T-helper 1 cell treated with Interleukin-12 subunit alpha and Interleukin-12 subunit beta and Interleukin-4 antibody, amounts not matched to agents 30 μg/mL and 1 μg/mL, for 36 hours (primary cell): ENCODE measurements at regions not wholly inside any gene's neighbourhood (a gene's known extent, or its start where the extent isn't known, plus 50 kb on each side); places are given as distances from the start of the nearest gene placed in this dataset.

Experiments used
- H3K27ac Mint-ChIP-seq: one replicate; pipeline ENCODE4 v1.8.0; 2021; ENCODE audit warnings: mild to moderate bottlenecking, mixed read lengths
- H3K27me3 Mint-ChIP-seq: one replicate; pipeline ENCODE4 v1.8.0; 2021; ENCODE audit warnings: low read depth, mixed read lengths
- H3K36me3 Mint-ChIP-seq: one replicate; pipeline ENCODE4 v1.8.0; 2021; ENCODE audit warnings: low read depth, mixed read lengths
- H3K4me1 Mint-ChIP-seq: one replicate; pipeline ENCODE4 v1.8.0; 2021; ENCODE audit warnings: low read depth, mixed read lengths
- H3K4me3 Mint-ChIP-seq: one replicate; pipeline ENCODE4 v1.8.0; 2021; ENCODE audit warnings: mild to moderate bottlenecking, moderate library complexity, mixed read lengths
- H3K9me3 Mint-ChIP-seq: one replicate; pipeline ENCODE4 v1.8.0; 2021; ENCODE audit warnings: mixed read lengths

DNA sequence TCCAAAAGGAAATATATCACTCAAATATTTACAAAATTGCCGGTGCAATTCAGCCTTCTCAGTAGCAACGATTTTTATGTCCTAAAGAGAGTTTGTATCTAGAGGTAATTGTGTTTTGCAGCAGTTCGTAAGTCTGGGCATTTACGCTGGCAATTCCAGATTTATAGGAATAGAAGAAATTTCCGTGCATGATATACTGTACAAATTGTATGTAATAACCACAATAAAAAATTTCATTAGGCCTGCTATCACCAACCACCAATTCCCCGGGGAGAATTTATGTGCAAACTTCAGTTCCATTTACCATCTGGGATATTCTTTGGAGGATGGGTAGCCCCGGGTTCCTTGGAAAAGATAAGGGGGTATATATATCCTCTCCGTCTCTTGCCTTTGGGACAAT is 401.5 kb downstream of the TMEM114 start:
- H3K4me1 Mint-ChIP-seq = no peaks in the 10 kb centered on the region
- H3K27me3 Mint-ChIP-seq = no peaks in the 10 kb centered on the region
- no peak overlapping the region for H3K4me3 Mint-ChIP-seq
- no peaks in the 10 kb centered on the region for H3K36me3 Mint-ChIP-seq
- H3K27ac Mint-ChIP-seq = no peak overlapping the region
- H3K9me3 Mint-ChIP-seq = peaks cover 25% of the 10 kb centered on the region

DNA sequence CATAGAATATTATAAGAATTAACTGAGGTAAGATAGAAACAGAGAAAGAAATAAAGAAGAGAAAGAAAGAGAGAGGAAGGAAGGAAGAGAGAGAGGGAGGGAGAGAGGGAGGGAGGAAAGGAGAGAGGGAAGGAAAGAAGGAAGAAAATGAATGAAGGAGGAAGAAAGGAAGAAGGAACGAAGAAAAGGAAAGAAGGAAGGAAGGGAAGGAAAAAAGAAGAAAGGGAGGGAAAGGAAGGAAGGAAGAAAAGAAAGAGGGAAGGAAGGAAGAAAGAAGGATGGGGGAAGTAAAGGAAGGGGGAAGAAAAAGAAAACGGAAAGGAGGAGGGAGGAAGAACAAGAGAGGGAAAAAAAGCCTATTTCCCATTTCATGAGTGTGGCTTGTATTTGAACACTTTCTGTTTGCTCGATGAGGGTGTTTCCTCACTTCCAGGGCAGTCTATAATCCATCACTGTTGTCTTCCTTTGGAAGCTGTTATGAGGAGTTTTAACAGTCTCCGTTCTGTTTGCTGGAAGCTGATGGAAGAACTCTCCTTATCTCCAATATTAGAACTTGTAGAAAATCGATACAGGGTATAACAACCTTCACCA is 402.4 kb downstream of the TMEM114 start:
- Mint-ChIP-seq H3K36me3 (no peaks in the 10 kb centered on the region), H3K4me3 (no peak overlapping the region), H3K4me1 (no peaks in the 10 kb centered on the region), H3K9me3 (peaks cover 25% of the 10 kb centered on the region), H3K27me3 (no peaks in the 10 kb centered on the region), H3K27ac (no peak overlapping the region)

DNA sequence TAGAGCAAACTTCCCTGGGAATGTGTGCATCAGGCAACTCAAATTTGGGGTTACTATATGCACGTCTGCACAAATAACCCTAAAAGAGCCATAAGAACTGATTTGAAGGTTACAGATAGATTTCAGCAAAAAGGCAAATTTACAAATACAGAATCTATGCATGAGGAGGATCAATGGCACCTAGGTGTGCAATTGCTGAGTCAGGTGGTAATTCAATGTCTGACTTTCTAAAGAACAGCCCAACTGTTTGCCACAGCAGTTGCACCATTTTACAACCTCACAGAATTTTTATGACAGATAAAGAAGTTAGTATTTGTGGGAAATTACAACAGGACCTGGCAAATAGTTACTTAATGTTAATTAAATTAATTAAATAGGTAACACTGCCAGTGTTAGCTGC is 405.5 kb downstream of the TMEM114 start:
- H3K27me3 Mint-ChIP-seq = no peaks in the 10 kb centered on the region
- peaks cover 10% of the 10 kb centered on the region for H3K9me3 Mint-ChIP-seq
- no peak overlapping the region for H3K27ac Mint-ChIP-seq
- no peaks in the 10 kb centered on the region for H3K36me3 Mint-ChIP-seq
- H3K4me1 Mint-ChIP-seq = no peaks in the 10 kb centered on the region
- no peak overlapping the region for H3K4me3 Mint-ChIP-seq

DNA sequence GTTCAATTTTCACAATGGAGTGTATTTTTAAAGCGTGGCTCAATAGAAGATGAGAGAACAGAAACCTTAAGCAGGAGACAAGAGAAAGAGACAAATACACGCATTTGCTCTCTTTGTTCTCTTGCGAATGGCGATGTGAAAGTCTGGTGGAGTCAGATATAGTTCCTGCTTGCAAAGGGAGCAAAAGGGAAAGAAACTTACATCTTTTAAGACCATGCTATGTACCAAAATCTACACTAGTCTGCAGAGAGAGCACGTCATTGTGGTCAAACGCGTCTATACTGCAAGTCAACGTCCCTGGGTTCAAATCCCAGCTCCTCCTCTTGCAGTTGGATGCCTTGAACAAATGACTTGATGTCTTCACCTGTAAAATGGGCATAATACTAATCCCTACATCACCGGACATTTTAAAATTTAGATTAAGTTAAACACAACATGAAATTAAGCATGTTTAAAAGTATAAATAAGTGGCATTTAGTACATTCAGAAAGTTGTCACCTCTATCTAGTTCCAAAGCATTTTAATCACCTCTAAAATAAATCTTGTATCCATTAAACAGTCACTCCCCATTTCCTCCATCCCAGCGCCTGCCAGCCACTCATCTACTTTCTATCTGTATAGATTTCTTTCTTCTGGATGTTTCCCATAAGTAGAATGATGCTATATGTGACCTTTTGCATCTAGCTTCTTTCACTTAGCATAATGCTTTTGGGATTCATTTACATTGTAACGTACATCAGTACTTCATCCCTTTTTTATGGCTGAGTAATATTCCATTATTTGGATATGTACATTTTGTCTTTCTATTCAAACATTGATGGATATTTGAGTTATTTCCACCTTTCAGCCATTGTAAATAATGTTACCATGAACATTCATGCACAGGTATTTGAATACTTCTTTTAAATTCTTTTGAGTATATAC is 406.9 kb downstream of the TMEM114 start:
- Mint-ChIP-seq H3K9me3 (peaks cover 7% of the 10 kb centered on the region), H3K27me3 (no peaks in the 10 kb centered on the region), H3K27ac (no peak overlapping the region), H3K36me3 (no peaks in the 10 kb centered on the region), H3K4me1 (no peaks in the 10 kb centered on the region), H3K4me3 (no peak overlapping the region)

DNA sequence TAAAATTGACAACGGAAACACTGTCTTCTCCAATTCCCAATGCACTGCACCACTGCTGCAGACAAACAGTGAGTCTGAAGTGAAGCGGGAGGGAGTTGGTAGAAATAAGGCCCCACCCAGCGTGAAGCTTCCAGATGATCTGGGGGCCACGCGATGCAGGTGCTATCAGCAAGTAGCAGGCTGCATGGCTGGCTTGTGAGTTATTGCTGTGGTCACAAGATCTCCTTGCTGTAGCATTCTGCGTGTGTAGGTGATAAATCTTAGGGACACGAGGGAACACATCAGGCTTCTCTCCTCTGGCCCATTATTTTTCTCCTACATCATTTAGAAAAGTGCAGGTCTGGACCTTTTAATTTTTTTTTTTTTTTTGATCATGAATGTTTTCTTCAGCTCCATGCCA is 407.6 kb downstream of the TMEM114 start:
- no peaks in the 10 kb centered on the region for H3K36me3 Mint-ChIP-seq
- no peaks in the 10 kb centered on the region for H3K27me3 Mint-ChIP-seq
- H3K9me3 Mint-ChIP-seq = peaks cover 7% of the 10 kb centered on the region
- H3K4me3 Mint-ChIP-seq = no peak overlapping the region
- H3K27ac Mint-ChIP-seq = no peak overlapping the region
- H3K4me1 Mint-ChIP-seq = no peaks in the 10 kb centered on the region

DNA sequence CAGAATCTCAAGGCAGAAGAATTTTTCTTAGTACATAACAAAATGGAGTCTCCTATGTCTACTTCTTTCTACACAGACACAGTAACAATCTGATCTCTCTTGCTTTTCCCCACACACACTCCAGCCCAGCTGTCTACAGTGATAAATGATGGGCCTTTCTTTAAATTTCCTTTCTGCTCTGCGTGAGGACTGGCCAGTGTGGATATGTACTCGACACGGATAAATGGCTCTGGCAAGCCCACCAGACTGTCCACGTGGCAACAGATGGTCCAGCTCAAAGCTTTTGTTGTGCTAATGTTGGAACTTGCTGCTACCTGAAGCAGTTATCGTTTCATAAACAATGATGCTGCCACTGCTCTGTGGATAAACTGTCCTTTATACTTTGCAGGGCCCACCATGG is 410.7 kb downstream of the TMEM114 start:
- Mint-ChIP-seq H3K27ac (no peak overlapping the region), H3K27me3 (no peaks in the 10 kb centered on the region), H3K4me3 (no peak overlapping the region), H3K9me3 (no peaks in the 10 kb centered on the region), H3K36me3 (no peaks in the 10 kb centered on the region), H3K4me1 (no peaks in the 10 kb centered on the region)

DNA sequence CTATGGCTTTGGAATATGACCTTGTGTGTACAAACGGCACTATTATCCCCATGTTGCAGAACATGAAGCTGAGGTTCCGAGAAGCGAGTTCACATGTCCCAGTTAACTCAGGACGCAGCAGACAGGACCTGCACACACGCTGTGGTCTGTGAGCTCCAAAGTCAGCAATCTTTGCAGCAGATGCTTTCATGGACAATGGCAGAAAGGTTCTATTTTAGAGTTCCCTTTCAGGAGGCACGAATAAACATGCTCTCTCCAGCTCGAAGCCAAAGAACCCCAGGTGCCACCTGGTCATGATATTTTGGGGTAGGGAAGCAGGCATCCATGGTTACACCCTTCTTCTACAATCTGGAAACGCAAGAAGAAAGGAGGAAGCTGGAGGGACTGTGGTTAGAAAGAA is 412.0 kb downstream of the TMEM114 start:
- no peaks in the 10 kb centered on the region for H3K36me3 Mint-ChIP-seq
- no peaks in the 10 kb centered on the region for H3K9me3 Mint-ChIP-seq
- H3K27ac Mint-ChIP-seq = no peak overlapping the region
- H3K4me1 Mint-ChIP-seq = no peaks in the 10 kb centered on the region
- H3K27me3 Mint-ChIP-seq = no peaks in the 10 kb centered on the region
- no peak overlapping the region for H3K4me3 Mint-ChIP-seq

DNA sequence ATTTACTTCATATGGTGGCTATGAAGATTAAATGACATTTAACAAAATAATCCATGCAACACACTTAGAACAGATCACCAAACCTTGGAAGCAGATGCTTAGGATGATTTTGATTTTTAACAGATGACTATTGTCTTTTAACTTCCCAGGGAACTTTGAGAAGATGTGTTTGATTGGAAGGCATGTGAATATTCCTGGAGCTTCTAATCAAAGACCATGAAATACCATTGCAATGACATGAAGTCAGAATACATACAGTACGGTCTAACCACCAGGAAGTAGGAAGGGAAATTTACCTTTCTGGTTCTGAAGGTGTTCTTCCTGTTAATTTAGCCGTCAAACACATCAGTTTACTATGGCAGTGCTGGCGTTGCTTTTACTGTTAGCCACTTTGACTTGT is 414.9 kb downstream of the TMEM114 start:
- H3K9me3 Mint-ChIP-seq = no peaks in the 10 kb centered on the region
- H3K27ac Mint-ChIP-seq = no peak overlapping the region
- no peak overlapping the region for H3K4me3 Mint-ChIP-seq

DNA sequence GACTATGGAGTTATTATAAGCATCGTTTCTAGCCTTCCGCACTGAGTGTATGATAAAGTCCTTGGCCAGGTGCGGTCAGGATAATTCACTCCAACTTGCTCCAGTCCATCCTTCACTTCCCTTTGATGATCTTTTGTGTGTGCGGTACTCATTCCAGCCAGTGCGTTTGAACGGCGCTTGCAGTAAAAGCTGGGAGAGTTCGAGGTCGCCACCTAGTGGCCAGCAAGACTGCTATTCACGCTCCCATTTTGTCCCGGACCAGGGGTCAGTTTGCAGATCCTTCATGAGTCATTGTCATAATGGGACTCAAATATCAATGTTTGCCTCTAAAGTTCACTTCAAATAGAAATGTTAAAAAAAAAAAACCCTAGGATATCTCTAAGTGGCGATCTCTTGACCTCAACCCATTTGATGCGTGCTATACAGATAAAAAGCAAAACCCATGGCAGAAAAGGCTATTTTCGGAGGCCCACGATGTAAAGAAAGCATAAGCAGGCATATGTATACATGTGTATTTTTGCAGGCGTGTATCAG is 417.1 kb downstream of the TMEM114 start:
- no peak overlapping the region for H3K4me3 Mint-ChIP-seq
- H3K36me3 Mint-ChIP-seq = no peaks in the 10 kb centered on the region
- H3K27me3 Mint-ChIP-seq = no peaks in the 10 kb centered on the region
- H3K27ac Mint-ChIP-seq = no peak overlapping the region
- peaks cover 8% of the 10 kb centered on the region for H3K9me3 Mint-ChIP-seq
- no peaks in the 10 kb centered on the region for H3K4me1 Mint-ChIP-seq

More for the DNA sequence above, 414.9 kb downstream of the TMEM114 start:
- Mint-ChIP-seq H3K27me3 (no peaks in the 10 kb centered on the region), H3K36me3 (no peaks in the 10 kb centered on the region), H3K4me1 (no peaks in the 10 kb centered on the region)

DNA sequence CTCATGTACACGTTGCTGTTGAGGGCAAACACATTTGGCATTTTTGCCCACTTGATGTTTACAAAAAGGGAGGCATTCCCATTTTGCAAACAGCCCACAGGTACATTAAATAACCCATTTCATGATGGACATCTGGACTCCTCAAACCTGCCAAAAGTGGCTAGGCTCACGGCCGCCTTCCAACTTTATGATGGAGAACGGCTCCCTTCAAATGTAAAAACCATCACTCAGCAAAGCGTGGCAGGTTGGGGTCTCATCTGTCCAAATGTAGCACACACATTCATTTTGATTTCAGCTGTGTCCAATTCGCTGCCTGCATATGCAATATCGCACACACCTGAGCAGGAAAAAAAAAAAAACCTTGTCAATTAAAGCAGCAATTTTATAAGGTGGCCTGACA is 417.8 kb downstream of the TMEM114 start:
- H3K27me3 Mint-ChIP-seq = no peaks in the 10 kb centered on the region
- H3K9me3 Mint-ChIP-seq = peaks cover 13% of the 10 kb centered on the region
- no peak overlapping the region for H3K4me3 Mint-ChIP-seq
- H3K36me3 Mint-ChIP-seq = no peaks in the 10 kb centered on the region
- no peaks in the 10 kb centered on the region for H3K4me1 Mint-ChIP-seq
- H3K27ac Mint-ChIP-seq = no peak overlapping the region

DNA sequence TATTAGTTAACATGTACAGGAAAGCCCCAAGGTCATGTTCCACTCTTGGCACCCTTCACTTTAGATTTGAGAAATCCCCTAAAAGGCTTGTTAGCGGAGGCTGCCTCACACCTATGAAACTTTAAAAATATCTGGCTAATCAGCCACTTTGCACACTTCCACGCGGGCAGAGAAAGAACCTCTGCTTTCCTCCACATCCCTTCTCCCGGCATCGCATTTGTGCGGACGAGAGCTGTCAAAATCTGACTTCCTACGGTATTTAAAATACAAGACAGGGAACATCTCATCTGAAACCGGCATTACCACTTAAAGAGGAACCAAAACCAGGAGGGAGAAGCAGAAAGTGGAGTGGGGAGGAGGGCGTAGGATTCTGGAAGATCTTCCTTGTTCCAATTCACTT is 422.3 kb downstream of the TMEM114 start:
- no peaks in the 10 kb centered on the region for H3K4me1 Mint-ChIP-seq
- H3K36me3 Mint-ChIP-seq = no peaks in the 10 kb centered on the region
- H3K9me3 Mint-ChIP-seq = peaks cover 17% of the 10 kb centered on the region
- no peak overlapping the region for H3K4me3 Mint-ChIP-seq
- H3K27ac Mint-ChIP-seq = no peak overlapping the region
- H3K27me3 Mint-ChIP-seq = no peaks in the 10 kb centered on the region

DNA sequence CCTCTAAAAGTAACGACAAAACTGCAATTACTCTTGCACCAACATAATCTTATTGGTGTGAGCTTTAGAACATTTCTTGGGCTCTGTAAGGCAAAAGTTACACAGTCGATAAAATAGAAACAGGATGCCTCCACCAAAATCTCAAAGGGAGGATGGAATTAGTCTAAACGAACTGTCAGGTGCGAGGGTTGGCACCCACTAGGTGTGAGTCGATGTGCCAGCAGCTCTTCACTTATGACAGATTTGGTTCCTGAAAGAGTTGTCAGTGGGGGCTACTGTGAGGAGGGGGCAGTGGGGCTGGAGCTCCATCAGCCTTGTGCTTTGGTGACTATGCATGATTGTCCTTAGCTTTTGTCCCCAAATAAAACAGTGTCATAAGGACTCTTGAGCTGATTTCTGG is 422.9 kb downstream of the TMEM114 start:
- no peak overlapping the region for H3K4me3 Mint-ChIP-seq
- no peaks in the 10 kb centered on the region for H3K4me1 Mint-ChIP-seq
- peaks cover 17% of the 10 kb centered on the region for H3K9me3 Mint-ChIP-seq
- no peak overlapping the region for H3K27ac Mint-ChIP-seq
- no peaks in the 10 kb centered on the region for H3K36me3 Mint-ChIP-seq
- H3K27me3 Mint-ChIP-seq = no peaks in the 10 kb centered on the region

DNA sequence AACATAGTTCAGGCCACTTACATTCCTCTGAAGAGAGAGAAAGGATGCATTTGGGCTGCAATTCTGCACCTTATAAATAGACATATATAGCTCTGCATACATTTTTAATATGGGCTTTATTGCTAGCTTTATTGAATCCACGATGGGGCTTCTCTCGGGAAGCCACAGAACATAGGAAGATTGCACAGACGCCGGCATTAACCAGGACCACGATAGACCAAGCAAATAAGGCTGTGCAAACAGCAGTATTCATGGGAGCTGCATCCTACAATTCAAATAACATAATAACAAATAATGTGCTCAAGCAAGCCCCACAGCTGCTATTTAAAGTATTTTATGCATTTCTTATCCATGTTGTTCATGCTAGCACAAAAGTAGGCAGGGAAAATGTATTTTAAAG is 432.3 kb downstream of the TMEM114 start:
- H3K4me3 Mint-ChIP-seq = no peak overlapping the region
- no peaks in the 10 kb centered on the region for H3K27me3 Mint-ChIP-seq
- H3K9me3 Mint-ChIP-seq = peaks cover 30% of the 10 kb centered on the region
- H3K4me1 Mint-ChIP-seq = no peaks in the 10 kb centered on the region
- no peak overlapping the region for H3K27ac Mint-ChIP-seq
- no peaks in the 10 kb centered on the region for H3K36me3 Mint-ChIP-seq

DNA sequence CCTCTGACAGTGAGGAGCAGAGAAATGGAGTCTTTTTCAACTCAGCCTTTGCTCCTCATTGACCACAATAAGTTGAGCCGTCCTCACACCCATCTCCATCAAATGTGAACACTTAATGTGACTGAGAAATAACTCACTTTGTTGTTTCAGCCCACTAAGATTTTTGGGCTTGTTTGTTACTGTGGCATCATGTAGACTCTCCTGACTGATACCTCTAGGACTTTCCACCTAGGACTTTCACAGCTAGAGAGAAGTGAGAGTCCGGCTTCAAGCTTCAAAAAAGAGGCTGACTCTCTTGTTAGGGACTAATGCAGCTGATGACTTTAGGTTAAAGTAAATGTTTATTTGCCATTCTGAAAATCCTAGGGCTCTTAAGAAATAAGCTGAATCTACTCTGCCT is 435.0 kb downstream of the TMEM114 start:
- Mint-ChIP-seq H3K36me3 (no peaks in the 10 kb centered on the region), H3K27me3 (no peaks in the 10 kb centered on the region), H3K4me1 (no peaks in the 10 kb centered on the region), H3K27ac (no peak overlapping the region), H3K9me3 (peaks cover 38% of the 10 kb centered on the region), H3K4me3 (no peak overlapping the region)
